SK-N-SH (cell line): ENCODE measurements at regions not wholly inside any gene's neighbourhood (a gene's known extent, or its start where the extent isn't known, plus 50 kb on each side); places are given as distances from the start of the nearest gene placed in this dataset.

Source experiments
- CTCF ChIA-PET: fragments of 300-600, 350-600 bp; formaldehyde crosslinking; extraction: SDS; loops from one replicate; lab custom pipeline; 2021; lab: Yijun Ruan, JAX
- POLR2A ChIA-PET: fragments of 350-600 bp; sonication (Branson Sonifier 250); formaldehyde crosslinking; extraction: SDS; loops from one replicate; lab custom pipeline; 2020; ENCODE audit warnings: antibody characterized with exemption, inconsistent platforms; lab: Yijun Ruan, JAX
- DNase-seq: peaks from one replicate; pipeline ENCODE4 v3.0.0; 2012
- H2AFZ ChIP-seq: fragments of 200-600 bp; sonication (generic); 2 replicates; pipeline ENCODE4 v1.8.1; 2016; ENCODE audit warnings: antibody characterized with exemption, mild to moderate bottlenecking, low read depth
- H3F3A ChIP-seq: fragments of 200-600 bp; sonication (generic); replicated peaks from 2 replicates; pipeline ENCODE3; 2016; ENCODE audit warnings: antibody characterized with exemption, mild to moderate bottlenecking; ENCODE audit not compliant: insufficient read depth
- H3K27ac ChIP-seq, 2 experiments: fragments of 200-500 bp in 1 of 2; fragments of 200-600 bp in 1 of 2; sonication (Bioruptor generic) in 1 of 2; sonication (generic), shearing (Covaris generic) in 1 of 2; 2 replicates each; pipeline versions ENCODE4 v1.5.1 to v1.6.1; 2014 to 2016; ENCODE audit warnings: low read depth in 2 of 2, inconsistent platforms in 1 of 2, low read length in 1 of 2, mild to moderate bottlenecking in 1 of 2, mixed read lengths in 1 of 2
- H3K27me3 ChIP-seq: fragments of 200-600 bp; sonication (generic), shearing (Covaris generic); 2 replicates; pipeline ENCODE4 v1.6.1; 2016; ENCODE audit warnings: mixed run types; ENCODE audit not compliant: insufficient read depth
- H3K36me3 ChIP-seq, 2 experiments: fragments of 200-500 bp in 1 of 2; fragments of 200-600 bp in 1 of 2; sonication (Bioruptor generic) in 1 of 2; sonication (generic) in 1 of 2; replicated peaks in 1 of 2; 2 replicates each; pipeline versions ENCODE3 to v1.5.1; 2014 to 2016; ENCODE audit warnings: low read length in 1 of 2, mild to moderate bottlenecking in 1 of 2; ENCODE audit not compliant: insufficient read depth in 2 of 2, control insufficient read depth in 1 of 2
- H3K4me1 ChIP-seq, 2 experiments: fragments of 200-500 bp in 1 of 2; fragments of 200-600 bp in 1 of 2; sonication (Bioruptor generic) in 1 of 2; sonication (generic), shearing (Covaris generic) in 1 of 2; 2 replicates each; pipeline versions ENCODE4 v1.5.1 to v1.6.1; 2014 to 2016; ENCODE audit warnings: low read depth in 1 of 2, low read length in 1 of 2, mixed run types in 1 of 2; ENCODE audit not compliant: insufficient read depth in 2 of 2, control insufficient read depth in 1 of 2
- H3K4me2 ChIP-seq: fragments of 200-600 bp; sonication (generic), shearing (Covaris generic); 2 replicates; pipeline ENCODE4 v1.6.1; 2017; ENCODE audit warnings: mixed run types
- H3K4me3 ChIP-seq, 2 experiments: fragments of 200-500 bp in 1 of 2; fragments of 200-600 bp in 1 of 2; sonication (Bioruptor generic) in 1 of 2; sonication (generic), shearing (Covaris generic) in 1 of 2; 2 replicates each; pipeline versions ENCODE4 v1.5.1 to v1.8.1; 2014 to 2016; ENCODE audit warnings: low read depth in 2 of 2, inconsistent platforms in 1 of 2, low read length in 1 of 2, mild to moderate bottlenecking in 1 of 2, mixed read lengths in 1 of 2, moderate library complexity in 1 of 2
- H3K79me2 ChIP-seq: fragments of 200-600 bp; sonication (generic); 2 replicates; pipeline ENCODE4 v1.8.1; 2017; ENCODE audit warnings: mild to moderate bottlenecking; ENCODE audit not compliant: insufficient read depth
- H3K9ac ChIP-seq: fragments of 200-600 bp; sonication (generic); 2 replicates; pipeline ENCODE4 v1.6.1; 2017; ENCODE audit warnings: mixed run types
- H3K9me2 ChIP-seq: fragments of 200-600 bp; sonication (generic); 2 replicates; pipeline ENCODE4 v1.6.1; 2017; ENCODE audit warnings: mixed run types
- H3K9me3 ChIP-seq: fragments of 200-600 bp; sonication (generic); 2 replicates; pipeline ENCODE4 v1.6.1; 2017; ENCODE audit warnings: mixed run types, mild to moderate bottlenecking, moderate library complexity
- H4K20me1 ChIP-seq: fragments of 200-600 bp; sonication (generic); 2 replicates; pipeline ENCODE4 v1.6.1; 2017; ENCODE audit warnings: mild to moderate bottlenecking, mixed run types; ENCODE audit not compliant: insufficient read depth
- CTCF ChIP-seq: fragments of 200-600 bp; sonication (generic); IDR thresholded peaks from 2 replicates; pipeline ENCODE4 v1.6.1; 2017; ENCODE audit warnings: antibody characterized with exemption, mild to moderate bottlenecking, moderate library complexity
- EP300 ChIP-seq, 2 experiments: IDR thresholded peaks; 2 replicates each; pipeline versions ENCODE4 v1.4.0 to v1.6.1; 2012; ENCODE audit warnings: borderline replicate concordance in 1 of 2, low read depth in 1 of 2, low read length in 1 of 2
- FOSL2 ChIP-seq: IDR thresholded peaks from 2 replicates; pipeline ENCODE4 v1.4.0; 2012; ENCODE audit warnings: low read depth, mild to moderate bottlenecking, moderate library complexity, borderline replicate concordance
- FOXJ3 ChIP-seq: sonication (generic); formaldehyde crosslinking; IDR thresholded peaks from 2 replicates; pipeline ENCODE4 v1.5.1; 2020; ENCODE audit warnings: mild to moderate bottlenecking, missing genetic modification reagents
- GABPA ChIP-seq: IDR thresholded peaks from 2 replicates; pipeline ENCODE4 v1.4.0; 2012; ENCODE audit warnings: low read depth, mild to moderate bottlenecking
- GATA2 ChIP-seq: sonication (generic); formaldehyde crosslinking; IDR thresholded peaks from 2 replicates; pipeline ENCODE4 v1.5.0; 2020; ENCODE audit warnings: mild to moderate bottlenecking, missing genetic modification reagents
- JUND ChIP-seq: IDR thresholded peaks from 2 replicates; pipeline ENCODE4 v1.4.0; 2012
- MXI1 ChIP-seq: IDR thresholded peaks from 2 replicates; pipeline ENCODE4 v1.6.1; 2012; ENCODE audit warnings: mild to moderate bottlenecking, low read depth, low read length, improper control_type of control experiment
- NRF1 ChIP-seq: IDR thresholded peaks from 2 replicates; pipeline ENCODE4 v1.6.1; 2012; ENCODE audit warnings: low read depth, mild to moderate bottlenecking, low read length
- PBX3 ChIP-seq: IDR thresholded peaks from 2 replicates; pipeline ENCODE4; 2012
- POLR2AphosphoS5 ChIP-seq: IDR thresholded peaks from 2 replicates; pipeline ENCODE4 v1.6.1; 2012; ENCODE audit warnings: low read depth, low read length
- RAD21 ChIP-seq: IDR thresholded peaks from 2 replicates; pipeline ENCODE4 v1.6.1; 2012; ENCODE audit warnings: mild to moderate bottlenecking, low read length
- RFX5 ChIP-seq: IDR thresholded peaks from 2 replicates; pipeline ENCODE4 v1.6.1; 2012; ENCODE audit warnings: mild to moderate bottlenecking, improper control_type of control experiment, low read length
- RXRA ChIP-seq: IDR thresholded peaks from 2 replicates; pipeline ENCODE4 v1.4.0; 2012; ENCODE audit warnings: low read depth, mild to moderate bottlenecking, borderline replicate concordance
- SIN3A ChIP-seq: IDR thresholded peaks from 2 replicates; pipeline ENCODE4 v1.6.1; 2012; ENCODE audit warnings: low read depth, mild to moderate bottlenecking, low read length, moderate library complexity, borderline replicate concordance
- TAF1 ChIP-seq: IDR thresholded peaks from 2 replicates; pipeline ENCODE4 v1.6.1; 2012; ENCODE audit warnings: low read depth, mild to moderate bottlenecking, low read length, moderate library complexity, borderline replicate concordance
- TCF12 ChIP-seq: IDR thresholded peaks from 2 replicates; pipeline ENCODE4 v1.4.0; 2012
- TEAD4 ChIP-seq: IDR thresholded peaks from 2 replicates; pipeline ENCODE4 v1.4.0; 2012; ENCODE audit warnings: mild to moderate bottlenecking, borderline replicate concordance; ENCODE audit not compliant: insufficient read depth
- USF1 ChIP-seq: IDR thresholded peaks from 2 replicates; pipeline ENCODE4 v1.4.0; 2012; ENCODE audit warnings: low read depth, borderline replicate concordance
- USF2 ChIP-seq: fragments of 150-350 bp; IDR thresholded peaks from 2 replicates; pipeline ENCODE4 v1.6.1; 2017; ENCODE audit warnings: antibody characterized with exemption, low read length, low read depth, borderline replicate concordance
- WGBS: methylation state at CpG from one replicate; pipeline ENCODE4 v1.1.6; 2017; ENCODE audit warnings: low lambda C conversion rate; 5-methylcytosine and 5-hydroxymethylcytosine counted together

GRCh38 chr9:22206833-22207232 lies 197.7 kb upstream of the CDKN2B start:
- no peak for DNase-seq
- H3K36me3 ChIP-seq = no peaks in the 10 kb centered on the region
- WGBS = 61% methylated on average over 5 of the region's 5 CpGs
- no peak overlapping the region for H3K27ac ChIP-seq
- H4K20me1 ChIP-seq = no peaks in the 10 kb centered on the region
- H2AFZ ChIP-seq = no peak overlapping the region
- no peak overlapping the region for H3K9ac ChIP-seq
- no peak overlapping the region for H3K4me2 ChIP-seq
- no peaks in the 10 kb centered on the region for H3K79me2 ChIP-seq
- H3K9me2 ChIP-seq = no peaks in the 10 kb centered on the region
- TF ChIP-seq RFX5 = no peak
- TF ChIP-seq USF1 = no peak
- TF ChIP-seq TAF1 = no peak
- no peak for TF ChIP-seq PBX3
- no peak for TF ChIP-seq MXI1
- TF ChIP-seq TEAD4 = no peak
- no peak for TF ChIP-seq POLR2AphosphoS5
- no peak for TF ChIP-seq SIN3A
- no peak for TF ChIP-seq EP300 (IDR thresholded peaks at IDR 0.05; ENCODE audit: borderline replicate concordance in 1 of 2, low read depth in 1 of 2, low read length in 1 of 2)
- no peak for TF ChIP-seq RXRA
- TF ChIP-seq RAD21 = no peak
- no peak for TF ChIP-seq JUND
- TF ChIP-seq FOSL2 = no peak
- no peak for TF ChIP-seq USF2
- TF ChIP-seq GATA2 (CRISPR knock-in tag) = no peak
- TF ChIP-seq TCF12 = no peak
- TF ChIP-seq FOXJ3 (CRISPR knock-in tag) = no peak
- TF ChIP-seq CTCF = no peak
- TF ChIP-seq NRF1 = no peak
- no peak for TF ChIP-seq GABPA
- no peaks in the 10 kb centered on the region; the same call in 1 of the 2 replicates for H3K9me3 ChIP-seq
- CTCF ChIA-PET = interaction anchor here (1.5 kb wide), 1 partner anchor 37 kb away, joined by 5 read pairs; no protein-coding TSS in a partner anchor
- H3K27me3 ChIP-seq = no peaks in the 10 kb centered on the region
- H3K4me1 ChIP-seq = peaks cover 0 to 16% of the 10 kb centered on the region in 2 experiments; a peak in 2 of 4 replicates
- H3K4me3 ChIP-seq = no peak overlapping the region
- POLR2A ChIA-PET = no interaction called here
- peaks cover 22% of the 10 kb centered on the region for H3F3A ChIP-seq
